AG04449 (cell line): ENCODE measurements at regions not wholly inside any gene's neighbourhood (a gene's known extent, or its start where the extent isn't known, plus 50 kb on each side); places are given as distances from the start of the nearest gene placed in this dataset.

Experiments
- CTCF ChIA-PET: fragments of 350-600 bp; formaldehyde crosslinking; extraction: SDS; loops from one replicate; lab custom pipeline; 2021; ENCODE audit warnings: antibody characterized with exemption; lab: Yijun Ruan, JAX
- POLR2A ChIA-PET: fragments of 400-600, 350-600 bp; formaldehyde crosslinking; extraction: SDS; loops from one replicate; lab custom pipeline; 2020; ENCODE audit warnings: antibody characterized with exemption, inconsistent platforms; lab: Yijun Ruan, JAX
- DNase-seq: peaks from one replicate; pipeline ENCODE4 v3.0.0-alpha.2; 2010; ENCODE audit warnings: low read depth, low spot score
- H3K4me3 ChIP-seq: 2 replicates; pipeline ENCODE4 v1.5.1; 2011; ENCODE audit warnings: low read depth, mild to moderate bottlenecking, control low read depth, low read length
- TF ChIP-seq, protein P1 (sequence below): IDR thresholded peaks from one replicate; pipeline ENCODE4 v1.5.1; 2011; ENCODE audit warnings: mild to moderate bottlenecking, moderate library complexity, low read length, control low read depth, inconsistent platforms; ENCODE audit not compliant: insufficient read depth; ENCODE audit errors: missing control alignments

DNA sequence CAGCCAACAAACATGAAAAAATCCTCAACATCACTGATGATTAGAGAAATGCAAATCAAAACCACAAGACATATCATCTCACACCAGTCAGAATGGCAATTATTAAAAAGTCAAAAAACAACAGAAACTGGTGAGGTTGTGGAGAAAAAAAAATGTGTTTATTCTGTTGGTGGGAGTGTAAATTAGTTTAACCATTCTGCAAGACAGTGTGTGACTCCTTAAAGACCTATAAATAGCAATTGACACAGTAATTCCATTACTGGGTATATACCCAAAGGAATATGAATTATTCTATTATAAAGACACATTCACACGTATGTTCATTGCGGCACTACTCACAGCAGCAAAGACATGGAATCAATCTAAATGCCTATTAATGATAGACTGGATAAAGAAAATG is 427.3 kb upstream of the CHORDC1 start:
- no peak overlapping the region for H3K4me3 ChIP-seq
- DNase-seq, result no peak
- ChIA-PET POLR2A (no interaction called here), CTCF (no interaction called here)
- TF ChIP-seq, protein P1, sequence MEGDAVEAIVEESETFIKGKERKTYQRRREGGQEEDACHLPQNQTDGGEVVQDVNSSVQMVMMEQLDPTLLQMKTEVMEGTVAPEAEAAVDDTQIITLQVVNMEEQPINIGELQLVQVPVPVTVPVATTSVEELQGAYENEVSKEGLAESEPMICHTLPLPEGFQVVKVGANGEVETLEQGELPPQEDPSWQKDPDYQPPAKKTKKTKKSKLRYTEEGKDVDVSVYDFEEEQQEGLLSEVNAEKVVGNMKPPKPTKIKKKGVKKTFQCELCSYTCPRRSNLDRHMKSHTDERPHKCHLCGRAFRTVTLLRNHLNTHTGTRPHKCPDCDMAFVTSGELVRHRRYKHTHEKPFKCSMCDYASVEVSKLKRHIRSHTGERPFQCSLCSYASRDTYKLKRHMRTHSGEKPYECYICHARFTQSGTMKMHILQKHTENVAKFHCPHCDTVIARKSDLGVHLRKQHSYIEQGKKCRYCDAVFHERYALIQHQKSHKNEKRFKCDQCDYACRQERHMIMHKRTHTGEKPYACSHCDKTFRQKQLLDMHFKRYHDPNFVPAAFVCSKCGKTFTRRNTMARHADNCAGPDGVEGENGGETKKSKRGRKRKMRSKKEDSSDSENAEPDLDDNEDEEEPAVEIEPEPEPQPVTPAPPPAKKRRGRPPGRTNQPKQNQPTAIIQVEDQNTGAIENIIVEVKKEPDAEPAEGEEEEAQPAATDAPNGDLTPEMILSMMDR, result no peak

DNA sequence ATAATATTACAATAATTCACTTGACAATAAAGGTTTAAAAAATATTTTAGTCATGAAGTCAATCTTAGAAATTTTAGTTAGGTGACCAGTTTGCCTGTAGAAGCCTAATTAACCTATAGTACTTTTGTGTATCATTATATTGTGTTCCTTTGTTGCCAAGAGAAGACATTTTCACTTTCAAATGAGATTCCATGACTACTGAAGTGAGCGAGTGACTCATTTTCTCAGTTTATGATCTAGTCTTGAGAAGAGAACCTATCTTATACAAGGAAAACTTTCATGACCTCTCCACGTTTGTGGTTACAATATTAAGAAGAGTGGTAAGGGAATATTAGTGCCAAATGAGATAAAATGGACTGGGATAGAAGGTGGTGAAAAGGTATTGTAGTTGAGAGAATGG is 423.9 kb upstream of the CHORDC1 start:
- ChIA-PET POLR2A (no interaction called here), CTCF (no interaction called here)
- DNase-seq, result no peak

DNA sequence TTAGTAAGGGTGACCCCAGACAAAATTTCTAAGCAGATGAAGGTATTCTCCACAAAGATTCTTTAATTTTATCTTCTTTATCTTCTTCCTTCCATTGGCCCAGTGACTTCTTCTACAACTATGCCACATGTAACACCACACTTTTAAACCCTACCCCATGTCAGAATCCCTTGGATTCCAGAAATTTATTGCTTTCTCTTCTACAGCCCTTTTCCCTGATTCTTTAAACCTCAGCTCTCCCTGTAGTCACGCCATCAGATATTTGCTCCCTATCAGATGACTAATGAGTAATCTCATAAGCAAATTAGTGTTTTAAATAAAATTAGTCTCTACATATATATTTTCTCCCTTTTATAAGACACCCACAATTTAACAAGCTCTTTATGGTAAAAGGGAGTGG is 423.4 kb upstream of the CHORDC1 start:
- ChIA-PET POLR2A (no interaction called here), CTCF (no interaction called here)
- H3K4me3 ChIP-seq, result no peak overlapping the region
- DNase-seq, result no peak
- TF ChIP-seq, protein P1, result no peak

More for the DNA sequence above, 423.9 kb upstream of the CHORDC1 start:
- TF ChIP-seq, protein P1, result no peak
- H3K4me3 ChIP-seq, result no peak overlapping the region

DNA sequence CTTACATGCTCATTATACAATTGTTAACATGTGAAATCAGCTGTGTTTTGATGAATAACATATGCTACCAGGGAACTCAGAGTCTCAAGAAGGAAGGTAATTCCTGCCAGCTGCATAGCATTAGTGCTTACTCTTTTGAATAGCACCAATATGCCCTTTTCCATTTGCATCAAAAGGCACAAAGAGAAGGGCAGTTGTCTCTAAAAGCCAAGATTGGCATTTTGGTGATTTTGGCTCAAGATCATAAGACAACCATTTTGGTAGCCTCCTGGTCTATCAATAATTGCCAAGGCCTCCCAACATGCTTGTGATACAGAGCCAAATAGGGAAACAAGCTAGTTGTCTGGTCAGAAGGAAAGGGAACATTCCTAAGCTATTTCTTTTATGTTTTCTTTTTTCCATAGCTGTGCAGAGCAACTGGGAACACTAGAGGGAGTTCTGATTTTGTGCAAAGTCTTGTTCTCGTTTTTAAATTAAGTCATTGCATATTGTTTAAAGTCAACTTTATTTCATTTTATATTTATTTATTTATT is 416.7 kb upstream of the CHORDC1 start:
- DNase-seq, result no peak
- H3K4me3 ChIP-seq, result no peak overlapping the region
- TF ChIP-seq, protein P1, result no peak
- CTCF ChIA-PET, result no interaction called here
- POLR2A ChIA-PET, result no interaction called here

DNA sequence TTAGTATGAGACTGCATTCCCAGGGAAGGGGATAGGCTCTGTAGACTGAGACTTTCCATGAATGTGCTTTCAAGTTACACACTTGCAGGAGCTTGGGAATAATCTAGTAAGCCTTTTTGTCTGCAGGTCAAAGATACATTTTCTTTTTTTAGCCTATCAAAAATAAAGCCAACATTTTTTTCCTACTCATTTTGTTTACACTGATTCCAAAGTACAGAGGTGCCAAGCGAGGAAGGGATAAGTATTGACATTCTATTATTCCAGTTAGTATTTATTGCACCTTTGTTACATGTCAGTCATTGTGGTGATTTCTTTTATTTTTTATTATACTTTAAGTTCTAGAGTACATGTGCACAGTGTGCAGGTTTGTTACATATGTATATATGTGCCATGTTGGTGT is 413.0 kb upstream of the CHORDC1 start:
- DNase-seq, result no peak
- POLR2A ChIA-PET, result no interaction called here
- TF ChIP-seq, protein P1, result no peak
- no peak overlapping the region for H3K4me3 ChIP-seq
- CTCF ChIA-PET, result no interaction called here

DNA sequence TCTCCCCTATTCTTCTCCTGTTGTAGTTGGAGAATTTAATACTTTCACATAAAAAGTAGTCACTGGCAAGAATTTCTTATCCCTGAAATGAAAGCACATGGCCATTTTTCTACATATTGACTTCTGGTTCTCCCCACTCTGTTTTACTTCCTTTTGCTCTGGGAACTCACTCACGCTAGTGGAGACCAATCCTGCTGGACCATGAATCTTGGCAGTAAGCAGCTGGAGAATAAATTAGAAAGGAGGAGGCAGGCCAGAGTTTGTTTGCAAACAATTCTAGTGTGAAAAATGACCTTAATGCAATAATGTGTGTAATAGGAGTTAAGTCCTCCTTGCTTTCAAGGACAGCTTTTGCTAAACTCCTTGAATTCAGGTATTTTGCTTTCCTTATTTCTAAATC is 412.3 kb upstream of the CHORDC1 start:
- POLR2A ChIA-PET, result no interaction called here
- no peak for DNase-seq
- CTCF ChIA-PET, result no interaction called here
- TF ChIP-seq, protein P1, result no peak
- H3K4me3 ChIP-seq, result no peak overlapping the region
